ENCODE measurements at regions not wholly inside any gene's neighbourhood (a gene's known extent, or its start where the extent isn't known, plus 50 kb on each side); places are given as distances from the start of the nearest gene placed in this dataset.

DNA sequence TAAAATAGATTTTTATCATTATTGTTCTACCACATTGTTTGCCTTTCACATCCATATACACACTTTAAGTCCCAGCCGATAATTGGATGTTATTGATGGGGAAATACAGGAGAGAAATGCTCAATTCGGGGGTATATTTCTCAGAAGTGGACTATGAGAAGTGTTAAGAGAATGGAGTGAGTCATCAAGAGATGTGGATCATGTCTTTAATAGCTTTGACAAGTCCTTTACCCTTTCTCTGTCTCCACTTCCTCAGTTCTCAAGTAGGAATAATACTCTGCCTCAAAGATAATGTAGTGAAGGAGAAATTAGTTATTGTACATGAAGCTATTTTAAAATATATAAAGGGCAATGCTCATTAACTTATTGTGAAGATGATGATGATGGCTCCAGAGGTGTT, 1017.6 kb upstream of the PIK3C3 start:
- Histone ChIP-seq H3K27ac (no peak overlapping the region), H3K4me1 (no peaks in the 10 kb centered on the region), H3K9me3 (no peaks in the 10 kb centered on the region), H3K4me3 (no peak overlapping the region), H3K27me3 (no peaks in the 10 kb centered on the region), H3K36me3 (ENCODE audit: low read depth, missing control alignments) (no peaks in the 10 kb centered on the region)
- no peak for DNase-seq
- intact Hi-C loops (cut with DNase I; ENCODE audit: low total_unique reads), result no loop called here
- WGBS, 2 donors, result 85 to 97% methylated on average over 2 of the region's 2 CpGs
- no peak for TF ChIP-seq POLR2A (IDR thresholded peaks at IDR 0.05)
- TF ChIP-seq, protein P1, sequence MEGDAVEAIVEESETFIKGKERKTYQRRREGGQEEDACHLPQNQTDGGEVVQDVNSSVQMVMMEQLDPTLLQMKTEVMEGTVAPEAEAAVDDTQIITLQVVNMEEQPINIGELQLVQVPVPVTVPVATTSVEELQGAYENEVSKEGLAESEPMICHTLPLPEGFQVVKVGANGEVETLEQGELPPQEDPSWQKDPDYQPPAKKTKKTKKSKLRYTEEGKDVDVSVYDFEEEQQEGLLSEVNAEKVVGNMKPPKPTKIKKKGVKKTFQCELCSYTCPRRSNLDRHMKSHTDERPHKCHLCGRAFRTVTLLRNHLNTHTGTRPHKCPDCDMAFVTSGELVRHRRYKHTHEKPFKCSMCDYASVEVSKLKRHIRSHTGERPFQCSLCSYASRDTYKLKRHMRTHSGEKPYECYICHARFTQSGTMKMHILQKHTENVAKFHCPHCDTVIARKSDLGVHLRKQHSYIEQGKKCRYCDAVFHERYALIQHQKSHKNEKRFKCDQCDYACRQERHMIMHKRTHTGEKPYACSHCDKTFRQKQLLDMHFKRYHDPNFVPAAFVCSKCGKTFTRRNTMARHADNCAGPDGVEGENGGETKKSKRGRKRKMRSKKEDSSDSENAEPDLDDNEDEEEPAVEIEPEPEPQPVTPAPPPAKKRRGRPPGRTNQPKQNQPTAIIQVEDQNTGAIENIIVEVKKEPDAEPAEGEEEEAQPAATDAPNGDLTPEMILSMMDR (IDR thresholded peaks at IDR 0.05), result no peak

DNA sequence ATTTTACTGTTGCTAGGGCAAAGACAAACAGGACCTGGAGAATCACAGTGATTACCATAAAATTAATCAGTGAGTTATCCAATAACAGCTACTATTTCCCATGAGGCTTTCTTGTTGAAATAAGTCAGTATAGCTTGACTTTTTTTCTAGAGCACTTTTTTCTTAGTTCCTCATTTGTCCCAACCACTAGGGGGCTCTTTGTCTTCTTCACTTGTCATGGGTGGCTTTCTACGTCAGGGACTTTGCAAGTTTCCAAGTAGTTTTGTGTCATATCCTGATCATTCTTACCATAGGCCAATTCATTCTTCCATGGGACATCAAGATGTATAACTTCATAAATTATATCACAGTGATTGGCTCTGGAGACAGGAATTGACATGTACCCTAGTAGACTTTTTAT, 1019.6 kb upstream of the PIK3C3 start:
- H3K27me3 ChIP-seq, result no peaks in the 10 kb centered on the region
- H3K4me3 ChIP-seq, result no peak overlapping the region
- H3K4me1 ChIP-seq, result no peaks in the 10 kb centered on the region
- H3K36me3 ChIP-seq (ENCODE audit: low read depth, missing control alignments), result no peaks in the 10 kb centered on the region
- no peak overlapping the region for H3K27ac ChIP-seq
- intact Hi-C loops (cut with DNase I; ENCODE audit: low total_unique reads), result no loop called here
- WGBS, 2 donors, result 48 to 50% methylated on average over 1 of the region's 1 CpG
- DNase-seq, result no peak
- TF ChIP-seq, protein P1 (IDR thresholded peaks at IDR 0.05), result peak; percentile 19 to 51 (median 38)
- no peak for TF ChIP-seq POLR2A (IDR thresholded peaks at IDR 0.05)
- H3K9me3 ChIP-seq, result no peaks in the 10 kb centered on the region

DNA sequence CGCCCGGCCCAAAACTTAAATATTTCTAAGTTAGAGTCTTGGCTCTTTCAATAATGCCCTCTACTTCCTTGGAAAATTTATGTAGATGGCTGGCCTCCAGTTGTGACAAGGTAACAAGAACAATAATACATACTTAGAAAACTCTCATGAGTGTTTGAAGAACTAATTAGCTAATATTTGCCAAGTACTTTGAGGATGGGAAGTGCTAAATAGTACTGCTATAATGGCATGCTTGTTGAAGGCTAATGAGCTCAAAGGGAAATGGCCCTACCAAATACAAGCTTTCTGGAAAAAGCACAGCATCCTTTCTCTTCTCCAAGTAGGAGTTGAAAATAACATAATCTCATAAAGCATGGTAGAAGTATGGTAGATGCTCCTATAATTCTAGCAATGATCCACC, 1022.2 kb upstream of the PIK3C3 start:
- TF ChIP-seq POLR2A (IDR thresholded peaks at IDR 0.05), result no peak
- TF ChIP-seq, protein P1 (IDR thresholded peaks at IDR 0.05), result no peak
- H3K36me3 ChIP-seq (ENCODE audit: low read depth, missing control alignments), result no peaks in the 10 kb centered on the region
- DNase-seq, result no peak
- no peaks in the 10 kb centered on the region for H3K9me3 ChIP-seq
- no peak overlapping the region for H3K27ac ChIP-seq
- no peak overlapping the region for H3K4me3 ChIP-seq
- 77 to 79% methylated on average over 2 of the region's 2 CpGs for WGBS, 2 donors
- H3K4me1 ChIP-seq, result no peaks in the 10 kb centered on the region
- H3K27me3 ChIP-seq, result no peaks in the 10 kb centered on the region
- intact Hi-C loops (cut with DNase I; ENCODE audit: low total_unique reads), result no loop called here

DNA sequence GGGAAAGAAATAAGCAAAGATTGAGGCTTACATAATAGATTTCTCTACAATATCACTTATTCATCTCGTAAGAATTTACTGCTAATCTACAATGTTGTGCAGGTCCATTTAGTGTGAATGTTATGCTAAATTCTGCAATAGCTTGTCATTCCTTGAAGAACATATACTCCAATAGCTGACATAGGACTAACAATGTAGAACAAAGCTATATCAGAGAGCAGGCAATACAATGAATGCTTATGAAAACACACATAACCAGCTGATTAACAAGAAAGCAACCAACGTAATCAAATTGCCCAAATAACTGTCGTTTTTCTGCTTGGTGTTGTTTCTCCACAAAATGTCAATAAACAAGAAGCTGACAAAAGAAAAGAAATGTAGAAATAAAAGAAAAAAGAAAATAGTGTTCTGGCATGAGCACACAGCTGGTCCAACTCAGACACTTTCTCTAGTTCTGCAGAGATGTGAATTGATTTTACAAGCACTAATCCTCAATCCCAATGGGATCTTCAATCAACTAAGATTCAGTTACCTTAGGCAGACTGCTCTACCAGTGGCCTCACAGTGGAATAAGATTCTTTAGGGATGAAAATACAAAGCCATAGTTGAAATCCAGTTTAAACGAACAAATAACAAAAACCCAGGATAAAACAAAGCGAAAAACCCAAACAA, 1024.7 kb upstream of the PIK3C3 start:
- Histone ChIP-seq H3K27ac (no peak overlapping the region), H3K27me3 (no peaks in the 10 kb centered on the region), H3K9me3 (no peaks in the 10 kb centered on the region), H3K4me3 (no peak overlapping the region), H3K36me3 (ENCODE audit: low read depth, missing control alignments) (no peaks in the 10 kb centered on the region), H3K4me1 (no peaks in the 10 kb centered on the region)
- TF ChIP-seq, protein P1 (IDR thresholded peaks at IDR 0.05), result no peak
- no peak for TF ChIP-seq POLR2A (IDR thresholded peaks at IDR 0.05)
- 81 to 82% methylated on average over 5 of the region's 5 CpGs for WGBS, 2 donors
- DNase-seq, result no peak
- intact Hi-C loops (cut with DNase I; ENCODE audit: low total_unique reads), result no loop called here

DNA sequence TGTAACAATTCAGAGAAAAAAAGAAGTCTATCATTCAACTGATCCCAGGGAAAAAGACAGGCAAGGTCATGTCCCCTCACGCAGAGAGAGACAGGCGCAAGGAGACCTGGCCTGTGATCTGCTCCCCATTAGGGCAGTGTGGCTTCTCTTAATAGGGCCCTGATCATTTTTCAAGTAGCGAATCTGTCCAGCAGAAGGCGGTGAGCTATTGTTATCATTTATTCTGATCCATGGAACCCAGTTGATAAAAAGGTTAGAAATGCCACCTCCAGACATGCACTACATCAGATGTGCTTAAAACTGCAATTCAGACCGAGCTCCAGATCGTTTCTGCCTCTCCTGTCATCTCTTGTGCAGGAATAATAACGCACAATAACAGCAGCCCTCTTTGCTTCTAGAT, 1025.6 kb upstream of the PIK3C3 start:
- TF ChIP-seq, protein P1 (IDR thresholded peaks at IDR 0.05), result no peak
- TF ChIP-seq POLR2A (IDR thresholded peaks at IDR 0.05), result no peak
- no peaks in the 10 kb centered on the region for H3K36me3 ChIP-seq (ENCODE audit: low read depth, missing control alignments)
- H3K9me3 ChIP-seq, result no peaks in the 10 kb centered on the region
- no peaks in the 10 kb centered on the region for H3K4me1 ChIP-seq
- H3K27me3 ChIP-seq, result no peaks in the 10 kb centered on the region
- H3K27ac ChIP-seq, result no peak overlapping the region
- intact Hi-C loops (cut with DNase I; ENCODE audit: low total_unique reads), result no loop called here
- DNase-seq, result no peak
- 81 to 89% methylated on average over 7 of the region's 7 CpGs for WGBS, 2 donors
- H3K4me3 ChIP-seq, result no peak overlapping the region

All from testis (tissue), 2 donors.